HG03159 (cell line): ENCODE measurements at regions not wholly inside any gene's neighbourhood (a gene's known extent, or its start where the extent isn't known, plus 50 kb on each side); places are given as distances from the start of the nearest gene placed in this dataset.
A peak's percentile ranks its signal among the peaks of the same experiment; 100 is the strongest.
"Not testable (repeated sequence)": the region's sequence is repeated elsewhere in the genome, so short reads cannot be mapped to it uniquely, and the experiment has no call there.

Source experiments
- ATAC-seq: cut with Tn5 transposase; IDR thresholded peaks from one replicate; pipeline ENCODE4 v1.9.1; 2021; ENCODE audit warnings: mild to moderate bottlenecking, moderate library complexity; ENCODE audit not compliant: unreplicated experiment

DNA sequence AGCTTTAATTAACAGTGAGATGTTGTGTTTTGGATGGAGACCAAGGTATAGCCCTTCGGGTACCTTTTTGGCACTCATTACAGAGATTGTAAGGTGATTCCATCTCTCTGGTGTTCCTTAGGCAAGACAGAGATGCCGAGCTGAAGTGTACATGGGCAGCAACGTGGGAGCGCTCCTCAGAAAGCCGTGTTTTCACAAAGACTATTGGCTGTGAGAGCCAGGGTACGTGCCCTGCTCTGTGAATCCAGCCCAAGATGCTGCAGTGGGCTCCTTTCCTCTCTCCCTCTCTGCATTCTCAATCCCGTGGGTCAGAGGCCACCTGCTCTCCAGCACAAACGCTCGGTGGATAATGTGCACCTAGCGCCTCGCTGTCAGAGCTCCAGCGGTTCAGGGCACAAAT is 203.0 kb upstream of the EPHA4 start:
- ATAC-seq = no peak

- no peak for ATAC-seq
These were observed 202.0 kb upstream of the EPHA4 start for GRCh38 chr2:221774136-221774535.

- no peak for ATAC-seq
These were observed 199.2 kb upstream of the EPHA4 start for GRCh38 chr2:221771297-221771696.

- ATAC-seq = no peak
These were observed 195.3 kb upstream of the EPHA4 start for GRCh38 chr2:221767106-221768012.

DNA sequence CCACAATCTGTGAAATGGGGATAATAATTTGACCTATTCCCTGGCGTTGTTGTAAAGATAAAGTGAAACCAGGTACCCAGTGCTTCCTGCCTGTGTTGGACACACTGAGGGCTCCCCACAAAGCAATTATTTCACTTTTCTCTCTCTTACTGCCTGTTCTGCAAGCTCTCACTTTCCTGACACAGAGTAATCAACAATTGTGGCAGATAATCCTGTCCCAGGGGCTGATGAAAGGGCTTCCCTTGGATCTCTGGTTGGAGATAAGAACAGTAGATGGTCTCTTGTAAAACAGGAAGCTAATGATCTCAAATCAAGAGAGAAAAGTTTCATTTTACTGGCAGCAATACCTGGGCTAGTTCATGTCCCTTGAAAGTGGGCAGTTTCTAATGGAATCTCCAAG is 190.4 kb upstream of the EPHA4 start:
- no peak for ATAC-seq

DNA sequence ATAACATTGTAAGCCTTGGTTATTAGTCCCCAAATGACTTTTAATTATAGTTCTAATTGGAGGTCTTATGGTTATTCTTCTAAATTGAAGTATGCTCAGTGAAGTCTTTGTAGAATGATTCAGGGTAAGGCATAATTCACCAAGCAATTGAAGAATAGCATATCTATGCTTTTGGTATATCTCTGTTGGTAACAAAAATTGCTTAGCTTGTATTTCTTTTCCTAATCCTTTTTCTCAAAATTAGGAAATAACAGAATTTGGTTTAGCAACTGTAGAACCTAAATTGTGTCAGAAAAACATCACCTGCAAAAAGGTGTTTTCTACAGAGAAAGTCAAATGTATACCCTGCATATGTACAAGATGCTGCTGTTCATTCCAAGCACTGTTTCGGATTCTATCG is 189.2 kb upstream of the EPHA4 start:
- ATAC-seq = no peak

DNA sequence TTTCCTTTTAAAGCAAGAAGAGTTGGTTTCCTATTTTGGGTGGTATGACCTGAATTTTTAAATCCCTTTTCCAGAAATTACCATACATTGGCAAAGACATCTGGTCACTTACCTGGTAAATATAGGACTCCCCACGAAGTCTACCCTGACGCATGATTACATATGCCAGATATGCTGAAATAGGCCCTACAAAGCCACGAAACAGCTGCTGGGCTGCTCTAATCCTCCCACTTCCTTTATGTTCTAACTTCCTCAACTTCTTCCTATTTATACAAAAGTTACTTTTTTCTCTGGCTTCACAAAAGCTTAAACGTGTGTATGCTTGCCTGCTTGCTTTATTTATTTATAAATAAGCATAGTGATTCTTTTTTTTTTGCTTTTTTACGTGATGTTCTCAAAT is 186.0 kb upstream of the EPHA4 start:
- ATAC-seq = no peak

DNA sequence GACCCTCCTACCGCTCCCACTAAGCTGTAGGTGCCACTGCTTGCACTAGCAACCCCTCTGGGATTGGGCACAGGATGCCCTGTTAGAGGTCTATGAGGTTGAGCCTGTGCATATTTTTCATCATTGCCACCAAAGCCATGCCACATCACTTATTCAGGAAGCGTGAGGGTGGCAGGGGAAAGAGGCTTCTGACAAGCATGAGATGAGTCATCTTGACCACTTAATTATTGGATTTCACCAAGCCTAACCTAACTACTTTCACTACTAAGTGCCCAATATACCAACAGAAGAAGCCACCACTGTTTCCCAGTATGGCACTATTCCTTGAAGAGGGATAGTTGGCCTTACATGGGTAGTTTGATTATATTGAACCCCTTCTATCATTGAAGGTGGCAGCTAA is 181.3 kb upstream of the EPHA4 start:
- ATAC-seq = no peak

GRCh38 chr2:221752781-221753180 is 180.7 kb upstream of the EPHA4 start:
- ATAC-seq = no peak

- ATAC-seq = no peak
These were observed 178.2 kb upstream of the EPHA4 start for GRCh38 chr2:221750316-221750715.

- peak; percentile 76 for ATAC-seq
These were observed 175.3 kb upstream of the EPHA4 start for GRCh38 chr2:221747289-221747972.

DNA sequence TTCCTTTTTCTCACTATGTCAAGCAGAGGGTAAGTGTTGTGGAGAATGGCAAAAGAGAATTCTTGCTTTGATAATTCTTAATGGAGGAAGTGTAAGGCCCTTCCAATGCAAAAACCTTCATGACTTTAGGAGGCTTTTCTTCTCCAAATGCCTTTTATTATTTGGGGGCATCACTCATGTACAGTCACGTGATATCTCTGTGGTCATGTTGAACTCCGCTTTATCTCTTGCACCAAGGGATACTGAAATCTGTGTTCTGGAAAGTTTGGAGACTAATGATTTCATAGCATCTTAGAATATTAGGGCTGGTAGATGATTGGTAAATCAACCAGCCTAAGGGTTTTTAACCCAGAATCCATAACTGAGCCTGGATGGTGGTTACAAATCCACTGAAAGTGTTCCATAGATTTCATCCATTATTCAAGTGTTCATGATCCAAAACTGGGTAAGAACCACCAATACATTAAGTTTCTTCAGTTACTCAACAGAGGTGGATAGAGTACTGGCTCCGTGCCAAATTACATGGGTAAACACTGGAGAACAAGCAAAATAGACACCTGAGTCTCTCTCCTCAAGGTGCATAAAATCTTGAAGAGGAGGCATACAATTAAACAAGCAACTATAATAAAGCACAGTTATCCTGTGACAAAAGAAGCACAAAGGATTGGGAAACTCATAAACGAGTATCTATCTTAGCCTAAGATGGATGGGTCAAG is 169.6 kb upstream of the EPHA4 start:
- no peak for ATAC-seq

DNA sequence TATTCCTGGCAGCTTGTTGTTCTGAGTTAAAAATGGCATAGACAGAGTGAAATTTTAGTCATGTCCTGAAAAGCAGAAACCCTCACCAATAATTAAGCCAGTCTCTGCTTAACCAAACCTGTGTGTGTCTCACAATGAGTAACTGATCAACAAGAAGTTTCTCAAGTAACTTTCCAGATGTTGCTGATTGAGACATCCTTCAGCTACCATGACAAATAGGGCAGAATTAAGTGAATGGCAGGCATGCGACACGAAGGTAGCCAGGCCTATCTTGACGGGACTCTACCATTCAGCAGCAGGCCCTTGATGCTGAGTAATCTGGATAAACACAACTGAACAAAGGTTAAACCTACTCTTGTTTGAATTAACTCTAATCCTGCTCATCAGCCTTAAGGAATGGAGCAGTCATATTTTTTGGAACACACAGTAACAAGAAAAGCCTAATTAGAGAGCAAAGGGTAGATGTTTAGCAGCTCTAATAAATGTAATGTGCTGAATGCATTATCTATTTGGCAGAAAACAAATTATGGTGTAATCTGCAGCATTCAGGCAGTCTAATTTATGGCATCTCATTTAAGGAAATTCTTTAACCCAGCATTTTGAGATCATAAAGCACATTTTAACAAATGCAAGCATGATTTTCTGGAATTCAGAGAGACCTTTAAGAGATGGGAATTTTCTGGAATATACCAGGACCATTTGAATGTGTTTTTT is 159.5 kb upstream of the EPHA4 start:
- ATAC-seq = peak; percentile 89

GRCh38 chr2:221726894-221727513 is 154.9 kb upstream of the EPHA4 start:
- no peak for ATAC-seq

DNA sequence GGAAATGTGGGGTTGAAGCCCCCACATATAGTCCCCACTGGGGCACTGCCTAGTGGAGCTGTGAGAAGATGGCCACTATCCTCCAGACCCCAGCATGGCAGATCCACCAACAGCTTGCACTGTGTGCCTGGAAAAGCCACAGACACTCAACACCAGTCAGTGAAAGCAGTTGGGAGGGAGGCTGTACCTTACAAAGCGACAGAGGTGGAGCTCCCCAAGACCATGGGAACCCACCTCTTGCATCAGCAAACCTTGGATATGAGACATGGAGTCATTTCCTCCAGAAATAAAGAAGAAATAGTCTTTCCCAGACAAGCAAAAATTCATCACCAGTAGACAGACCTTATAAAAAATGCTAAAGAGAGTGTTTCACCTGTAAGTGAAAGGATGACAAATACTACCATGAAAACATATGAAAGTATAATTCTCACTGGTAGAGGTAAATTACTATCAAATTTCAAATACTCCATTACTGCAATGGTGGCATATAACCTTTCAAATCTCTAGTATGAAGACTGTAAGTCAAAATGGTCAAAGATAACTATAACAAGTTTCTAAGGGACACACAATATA is 152.6 kb upstream of the EPHA4 start:
- no peak for ATAC-seq

DNA sequence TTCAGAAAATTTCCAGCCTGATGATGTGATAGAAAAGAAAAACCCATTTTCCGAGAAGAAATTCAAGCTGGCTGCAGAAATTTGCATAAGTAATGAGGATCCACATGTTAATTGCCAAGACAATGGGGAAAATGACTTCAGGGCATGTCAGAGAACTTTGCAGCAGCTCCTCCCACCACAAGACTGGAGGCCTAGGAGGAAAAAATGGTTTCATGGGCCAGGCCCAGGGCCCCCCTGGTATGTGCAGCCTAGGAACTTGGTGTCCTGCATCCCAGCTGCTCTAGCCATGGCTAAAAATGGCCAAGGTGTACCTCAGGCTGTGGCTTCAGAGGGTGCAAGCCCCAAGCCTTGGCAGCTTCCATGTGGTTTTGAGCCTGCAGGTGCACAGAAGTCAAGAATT is 152.0 kb upstream of the EPHA4 start:
- not testable (repeated sequence) for ATAC-seq

GRCh38 chr2:221716426-221717303 is 144.6 kb upstream of the EPHA4 start:
- ATAC-seq = no peak

GRCh38 chr2:221715523-221716247 is 143.6 kb upstream of the EPHA4 start:
- no peak for ATAC-seq

DNA sequence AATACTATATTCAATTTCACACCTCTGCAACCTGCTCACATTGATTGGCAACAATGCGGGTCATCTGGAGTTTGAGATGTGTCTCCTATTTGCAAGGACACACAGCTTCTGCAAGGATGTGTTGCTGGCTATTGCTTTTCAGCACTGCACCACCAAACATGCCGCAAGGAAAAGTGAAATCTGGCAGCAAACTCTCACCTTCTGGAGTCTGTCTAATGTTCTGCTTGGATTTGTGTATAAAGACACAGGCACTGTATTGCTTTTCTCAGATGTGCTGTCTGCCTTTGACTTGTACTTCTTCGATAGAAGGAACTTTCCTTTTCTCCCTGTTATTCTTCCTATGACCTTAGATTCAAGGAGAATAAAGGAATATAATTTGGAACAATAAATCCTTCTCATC is 138.6 kb upstream of the EPHA4 start:
- ATAC-seq = no peak
